IPS-18c (cell line): ENCODE measurements at regions not wholly inside any gene's neighbourhood (a gene's known extent, or its start where the extent isn't known, plus 50 kb on each side); places are given as distances from the start of the nearest gene placed in this dataset.

Source experiments
- H3K4me3 ChIP-seq: 2 replicates; pipeline ENCODE4 v1.7.0; 2013; ENCODE audit warnings: low read depth, mild to moderate bottlenecking, low read length, moderate library complexity; ENCODE audit not compliant: insufficient read depth
- H3K9me3 ChIP-seq: one replicate; pipeline ENCODE4 v1.6.1; 2013; ENCODE audit warnings: mild to moderate bottlenecking, low read length, moderate library complexity; ENCODE audit not compliant: control insufficient read depth, insufficient read depth

DNA sequence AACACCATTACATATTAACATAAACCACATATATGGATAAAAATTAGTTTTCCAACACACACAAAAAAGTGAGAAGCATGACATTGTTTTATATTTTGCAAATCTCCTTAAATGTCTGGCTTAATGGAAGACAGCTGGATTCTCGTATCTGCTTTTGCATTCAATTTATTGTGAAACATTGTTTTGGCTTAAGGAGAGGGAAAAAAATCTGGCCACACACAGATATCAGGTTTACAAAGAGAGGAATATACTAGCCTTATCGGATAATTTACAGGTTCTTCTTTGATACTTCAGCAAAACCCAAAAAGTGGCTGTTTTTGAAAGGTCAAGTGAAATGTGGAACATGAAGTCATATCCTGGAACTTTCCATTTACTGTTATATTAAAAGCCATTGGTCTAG is 523.5 kb upstream of the ARGLU1 start:
- Histone ChIP-seq H3K4me3 (no peak overlapping the region), H3K9me3 (no peaks in the 10 kb centered on the region)

DNA sequence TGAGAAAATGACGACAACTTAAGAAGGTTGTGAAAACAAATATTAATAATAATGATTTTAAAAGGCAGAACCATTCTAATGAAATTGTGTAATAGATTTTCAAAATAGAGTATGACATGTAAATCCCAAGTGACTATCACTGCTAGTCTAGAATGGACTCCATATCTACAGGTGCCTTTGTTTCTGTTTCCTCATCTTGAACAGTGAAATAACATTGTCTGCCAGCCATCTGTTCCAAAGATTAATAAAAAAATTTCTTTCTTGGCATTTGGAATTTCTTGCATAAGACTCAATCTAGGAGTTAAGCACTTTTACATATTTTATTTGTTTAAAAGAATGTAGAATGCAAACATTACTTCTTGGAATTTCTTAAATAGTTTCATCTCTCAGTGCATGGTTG is 520.1 kb upstream of the ARGLU1 start:
- Histone ChIP-seq H3K4me3 (no peak overlapping the region), H3K9me3 (no peaks in the 10 kb centered on the region)

DNA sequence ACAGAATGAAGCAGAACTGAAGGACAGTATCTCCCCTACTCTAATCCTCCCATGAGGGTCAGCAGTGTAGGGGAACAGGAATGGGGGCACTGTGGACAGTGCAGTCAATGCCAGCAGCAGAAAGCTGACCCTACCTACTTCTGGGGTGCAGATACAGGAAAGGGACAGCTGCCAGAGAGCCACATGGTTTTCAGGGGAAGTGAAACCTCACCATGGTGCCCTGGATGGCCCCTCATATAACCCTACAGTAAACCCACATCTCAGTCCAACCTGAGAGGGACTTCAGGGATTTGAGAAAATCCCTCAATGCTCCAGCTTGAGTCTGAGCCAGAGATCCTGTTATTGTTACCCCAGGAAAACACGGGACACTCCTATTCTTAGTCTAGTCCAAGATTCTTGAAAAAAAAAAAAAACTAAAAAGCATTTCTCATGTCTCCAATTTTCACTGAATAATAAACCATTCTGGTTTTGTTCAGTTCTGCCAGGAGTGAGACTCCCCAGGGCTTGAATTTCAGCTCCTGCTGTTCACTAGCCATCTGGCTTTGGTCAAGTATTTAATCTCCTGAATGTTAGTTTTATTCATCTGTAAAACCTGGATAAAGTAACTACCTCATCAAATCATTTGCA is 511.6 kb upstream of the ARGLU1 start:
- H3K9me3 ChIP-seq, result no peaks in the 10 kb centered on the region
- H3K4me3 ChIP-seq, result no peak overlapping the region

DNA sequence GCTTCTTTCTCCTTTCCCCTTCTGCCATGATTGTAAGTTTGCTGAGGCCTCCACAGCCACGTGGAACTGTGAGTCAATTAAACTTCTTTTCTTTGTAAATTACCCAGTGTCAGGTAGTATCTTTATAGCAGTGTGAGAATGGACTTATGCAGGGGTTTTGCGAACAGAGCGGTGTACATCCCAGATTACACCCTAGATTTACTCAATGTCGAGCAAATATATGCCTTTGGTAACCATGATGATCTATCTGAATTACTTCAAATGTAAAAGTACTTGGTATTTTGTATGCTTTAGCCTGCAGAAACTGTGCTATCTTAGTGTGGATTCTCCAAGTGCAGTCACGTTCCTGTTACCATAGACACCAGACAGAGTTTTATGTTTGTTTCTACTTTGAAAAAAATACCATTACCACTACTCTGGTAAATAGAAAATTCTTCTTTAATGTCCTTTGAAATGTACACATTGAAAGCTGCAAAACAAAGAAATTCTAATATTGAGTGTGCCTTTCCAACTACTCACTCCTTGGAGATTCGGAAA is 510.4 kb upstream of the ARGLU1 start:
- Histone ChIP-seq H3K9me3 (no peaks in the 10 kb centered on the region), H3K4me3 (no peak overlapping the region)

DNA sequence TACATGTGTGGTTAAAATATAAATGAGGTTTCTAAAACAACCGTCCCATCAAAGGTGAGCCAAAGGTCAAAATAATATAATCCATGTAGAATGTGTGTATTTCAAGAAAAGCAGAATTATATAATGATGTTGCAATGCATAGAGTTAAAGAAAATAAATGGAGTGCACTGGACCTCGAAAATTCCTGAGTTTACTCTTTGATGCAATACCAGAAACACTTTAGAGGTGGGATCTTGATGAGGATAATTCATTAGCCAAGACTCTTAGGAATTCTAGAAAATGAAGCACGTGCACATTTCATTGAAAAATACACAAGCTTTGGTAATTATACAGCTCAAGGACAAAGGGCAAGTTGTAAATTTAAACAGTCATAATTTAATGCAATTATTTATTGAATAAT is 508.9 kb upstream of the ARGLU1 start:
- Histone ChIP-seq H3K9me3 (no peaks in the 10 kb centered on the region), H3K4me3 (no peak overlapping the region)

DNA sequence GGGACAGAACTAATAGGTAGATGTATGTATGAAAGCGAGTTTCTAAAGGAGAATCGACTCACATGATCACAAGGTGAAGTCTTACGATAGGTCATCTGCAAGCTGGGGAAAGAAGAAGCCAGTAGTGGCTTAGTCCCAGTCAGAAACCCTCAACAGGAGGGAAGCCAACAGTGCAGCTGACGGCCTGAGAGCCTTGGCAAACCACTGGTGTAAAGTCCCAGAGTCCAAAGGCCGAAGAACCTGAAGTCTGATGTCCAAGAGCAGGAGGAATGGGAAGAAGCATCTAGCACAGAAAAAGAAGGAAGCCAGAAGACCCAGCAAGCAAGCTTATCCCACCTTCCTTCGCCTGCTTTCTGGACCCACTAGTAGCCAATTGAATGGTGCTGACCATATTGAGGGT is 507.6 kb upstream of the ARGLU1 start:
- H3K4me3 ChIP-seq, result no peak overlapping the region
- no peaks in the 10 kb centered on the region for H3K9me3 ChIP-seq

DNA sequence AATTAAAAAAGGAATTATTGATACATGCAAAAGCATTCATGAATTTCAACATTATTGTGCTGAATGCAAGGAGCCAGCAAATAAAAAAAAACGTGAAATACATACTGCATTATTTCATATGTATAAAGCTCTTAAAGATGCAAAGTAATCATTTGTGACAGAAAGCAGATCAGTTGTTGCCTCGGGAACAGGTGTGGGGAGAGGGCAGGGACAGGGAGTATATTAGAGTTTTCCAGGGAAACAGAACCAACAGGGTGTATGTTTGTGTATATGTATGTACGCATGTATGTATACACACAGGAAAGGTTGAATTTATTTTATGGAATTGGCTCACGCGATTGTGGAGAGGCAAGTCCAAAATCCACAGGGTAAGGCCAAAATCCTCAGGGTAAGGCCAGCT is 502.9 kb upstream of the ARGLU1 start:
- no peak overlapping the region for H3K4me3 ChIP-seq
- no peaks in the 10 kb centered on the region for H3K9me3 ChIP-seq

DNA sequence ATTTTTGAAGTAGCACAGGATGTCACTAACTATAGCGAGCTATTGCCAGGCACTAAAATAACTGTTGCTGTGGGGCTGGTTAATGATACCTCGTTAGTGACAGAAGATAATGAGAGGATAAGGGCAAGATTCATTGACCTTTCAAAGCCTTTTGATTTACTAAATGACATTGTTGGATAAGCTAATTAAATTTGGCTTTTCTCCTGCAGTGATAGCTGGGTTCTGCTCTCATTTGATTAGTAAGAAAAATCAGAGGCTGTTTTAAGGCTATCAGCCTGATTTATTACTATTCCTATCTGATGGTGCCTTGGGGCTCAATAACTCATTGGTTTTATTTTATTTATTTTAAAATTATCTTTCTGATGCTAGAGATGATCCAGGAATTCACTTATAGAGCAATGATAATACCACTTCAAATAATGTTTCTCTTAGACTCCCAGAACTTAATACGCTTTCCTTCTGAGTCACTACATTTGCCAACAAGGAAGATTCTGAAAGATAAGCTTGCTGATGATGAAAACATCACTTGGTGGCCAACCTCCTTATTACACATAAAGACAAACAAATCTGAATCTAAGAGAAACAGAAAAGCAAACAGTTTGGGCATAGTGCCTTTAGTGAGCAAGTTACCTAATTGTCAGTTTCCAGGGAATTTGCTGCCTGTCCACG is 501.3 kb upstream of the ARGLU1 start:
- Histone ChIP-seq H3K9me3 (no peaks in the 10 kb centered on the region), H3K4me3 (no peak overlapping the region)

DNA sequence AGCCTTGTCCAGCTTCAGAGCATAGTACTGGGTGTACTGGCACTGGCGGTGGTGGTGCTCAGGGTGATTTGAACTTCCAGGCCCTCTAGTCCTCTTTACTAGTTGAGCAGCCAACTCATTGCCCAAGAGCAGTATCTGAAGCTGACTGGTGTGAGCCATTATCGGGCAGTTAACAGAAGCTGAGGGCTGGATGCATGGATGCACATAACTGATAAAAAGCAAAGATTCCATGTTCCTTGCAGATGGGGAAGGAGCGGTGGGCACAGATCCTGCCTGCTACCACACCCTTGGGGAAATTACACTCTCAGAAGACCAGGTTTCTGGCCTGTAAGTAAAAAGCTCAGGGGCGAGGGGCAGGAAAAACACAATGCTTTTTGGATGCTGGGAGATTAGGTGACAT is 499.4 kb upstream of the ARGLU1 start:
- no peak overlapping the region for H3K4me3 ChIP-seq
- no peaks in the 10 kb centered on the region for H3K9me3 ChIP-seq

DNA sequence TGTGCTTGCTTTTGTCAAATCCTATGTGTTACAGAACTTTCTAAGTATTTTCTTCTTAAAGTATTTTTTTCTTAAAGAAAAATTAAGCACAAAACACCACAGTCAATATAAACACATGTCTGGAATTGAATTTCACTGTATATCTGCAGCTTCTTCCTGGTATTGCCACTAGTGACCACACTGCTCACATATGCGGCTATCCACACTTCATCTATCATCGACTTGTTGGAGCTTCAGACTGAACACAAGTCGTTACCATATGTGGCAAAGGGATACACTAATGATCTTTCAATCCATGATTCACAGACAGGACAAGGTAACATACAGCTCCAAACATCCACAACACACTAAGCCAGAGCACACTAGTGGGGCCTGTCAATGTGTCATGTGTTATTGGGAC is 498.4 kb upstream of the ARGLU1 start:
- Histone ChIP-seq H3K9me3 (no peaks in the 10 kb centered on the region), H3K4me3 (no peak overlapping the region)

DNA sequence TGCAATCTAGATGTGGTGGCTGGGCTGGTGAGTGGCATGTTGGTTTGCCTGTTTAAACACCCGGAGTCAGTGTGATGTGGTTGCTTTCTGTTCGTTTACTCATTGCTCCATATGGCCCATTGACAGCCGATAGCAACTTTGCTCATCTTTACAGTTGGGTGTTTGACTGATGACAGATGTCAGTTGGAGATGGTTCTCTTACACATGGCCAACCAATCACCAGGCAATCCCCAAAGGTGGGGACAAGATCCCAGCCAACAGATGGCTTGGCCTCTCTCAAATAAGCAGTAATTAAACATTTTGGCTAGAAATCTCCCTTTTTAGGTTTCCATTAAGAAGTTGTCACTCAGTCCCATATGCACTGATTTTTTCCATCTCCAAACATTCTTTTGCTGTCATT is 497.1 kb upstream of the ARGLU1 start:
- no peaks in the 10 kb centered on the region for H3K9me3 ChIP-seq
- no peak overlapping the region for H3K4me3 ChIP-seq

DNA sequence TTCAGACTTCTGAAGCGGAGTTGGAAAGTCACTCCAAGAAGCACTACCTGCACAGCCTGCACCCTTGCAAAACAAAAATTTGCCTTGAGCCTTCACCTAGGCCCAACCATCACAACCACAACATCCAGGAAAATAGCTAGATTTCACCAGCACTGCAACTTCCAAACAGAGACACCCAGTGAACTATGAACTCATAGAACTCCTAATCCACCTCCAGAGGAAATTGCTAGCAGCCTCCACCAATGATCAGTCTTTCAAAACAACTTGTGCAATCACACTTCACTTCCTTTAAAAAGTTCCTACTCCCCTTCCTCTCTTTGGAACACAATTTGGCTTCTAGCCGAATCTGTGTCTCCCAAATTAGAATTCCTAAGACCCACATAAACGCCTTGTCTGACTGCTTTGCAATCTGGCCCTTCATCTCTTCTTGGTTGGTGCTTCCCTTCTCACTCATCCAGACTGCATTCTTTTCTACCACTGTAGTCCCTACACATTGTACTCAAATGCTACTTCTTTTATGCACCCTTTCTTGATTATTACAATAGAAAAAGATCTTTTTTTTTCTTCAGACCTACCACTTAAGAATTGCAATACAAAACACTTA is 489.2 kb upstream of the ARGLU1 start:
- Histone ChIP-seq H3K4me3 (no peak overlapping the region), H3K9me3 (no peaks in the 10 kb centered on the region)

DNA sequence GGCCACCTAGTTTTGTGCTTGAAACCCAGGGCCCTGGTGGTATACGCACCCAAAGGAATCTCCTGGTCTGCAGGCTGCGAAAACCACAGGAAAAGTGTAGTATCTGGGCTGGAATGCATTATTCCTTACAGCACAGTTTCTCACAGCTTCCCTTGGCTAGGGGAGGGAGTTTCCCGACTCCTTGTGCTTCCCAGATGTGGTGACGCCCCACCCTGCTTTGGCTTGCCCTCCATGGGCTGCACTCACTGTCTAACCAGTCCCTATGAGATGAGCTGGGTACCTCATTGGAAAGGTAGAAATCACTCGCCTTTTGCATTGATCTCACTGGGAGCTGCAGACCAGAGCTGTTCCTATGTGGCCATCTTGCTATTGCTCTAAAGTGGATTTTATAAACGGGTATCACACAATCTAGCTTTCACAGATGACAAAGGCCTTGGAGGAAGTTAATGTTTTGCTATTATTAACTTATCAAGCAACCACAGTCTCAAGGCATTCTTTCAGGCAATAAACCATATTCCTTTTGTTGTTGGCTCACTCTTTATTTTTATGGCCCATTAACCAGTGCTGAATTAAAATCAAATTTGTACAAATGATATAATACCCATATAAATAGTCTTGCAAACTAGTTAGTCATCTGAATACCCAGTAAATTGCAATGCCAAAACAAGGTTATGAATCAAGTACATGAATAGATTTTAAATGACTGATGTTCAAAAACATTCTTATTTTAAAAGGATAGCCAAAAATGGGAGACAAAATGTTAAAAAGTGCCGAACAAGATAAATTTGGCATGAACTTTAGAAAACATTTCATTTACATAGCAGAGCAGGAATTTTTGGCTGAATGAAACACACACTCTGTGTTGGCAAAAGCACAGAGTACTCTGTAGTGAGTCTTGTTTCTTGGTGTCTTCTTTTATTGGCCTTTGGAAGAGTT is 475.4 kb upstream of the ARGLU1 start:
- Histone ChIP-seq H3K4me3 (no peak overlapping the region), H3K9me3 (peaks cover 4% of the 10 kb centered on the region)

DNA sequence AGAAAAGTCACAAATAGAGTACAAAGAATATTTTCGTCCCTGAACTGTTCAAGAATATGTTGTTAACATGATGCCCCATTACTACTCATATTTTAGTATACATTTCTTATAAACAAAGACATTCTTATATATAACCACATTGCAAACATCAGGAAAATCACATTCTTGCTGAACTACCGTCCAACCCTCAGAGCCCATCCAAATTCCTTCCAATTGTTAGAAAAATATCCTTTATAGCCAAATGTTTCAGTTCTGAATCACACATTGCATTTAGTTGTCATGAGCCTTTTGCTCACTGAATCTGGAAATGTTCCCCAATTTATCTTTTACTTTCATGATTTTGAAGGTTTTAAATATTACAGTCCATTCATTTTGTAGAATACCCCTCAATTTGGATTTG is 467.8 kb upstream of the ARGLU1 start:
- H3K9me3 ChIP-seq, result no peaks in the 10 kb centered on the region

DNA sequence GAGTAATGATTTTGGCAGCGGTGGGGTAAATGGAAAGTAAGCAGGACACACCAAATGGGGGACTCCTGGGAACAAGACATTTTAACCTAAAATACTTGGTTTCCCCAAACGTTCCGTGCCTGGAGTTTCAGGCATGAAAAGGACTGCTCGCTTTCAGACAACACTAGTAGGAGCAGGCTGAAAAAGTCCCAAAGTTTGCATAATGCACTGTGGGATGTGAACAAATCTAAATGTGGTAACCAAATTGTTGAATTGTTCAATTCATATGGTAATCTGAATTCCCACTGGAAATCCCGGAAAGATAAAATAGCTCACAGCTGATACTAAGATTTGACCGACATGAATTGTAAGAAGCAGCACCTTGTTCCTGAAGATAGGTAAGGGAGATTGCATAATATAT is 467.2 kb upstream of the ARGLU1 start:
- no peak overlapping the region for H3K4me3 ChIP-seq
- H3K9me3 ChIP-seq, result no peaks in the 10 kb centered on the region

More for the DNA sequence above, 467.8 kb upstream of the ARGLU1 start:
- no peak overlapping the region for H3K4me3 ChIP-seq

DNA sequence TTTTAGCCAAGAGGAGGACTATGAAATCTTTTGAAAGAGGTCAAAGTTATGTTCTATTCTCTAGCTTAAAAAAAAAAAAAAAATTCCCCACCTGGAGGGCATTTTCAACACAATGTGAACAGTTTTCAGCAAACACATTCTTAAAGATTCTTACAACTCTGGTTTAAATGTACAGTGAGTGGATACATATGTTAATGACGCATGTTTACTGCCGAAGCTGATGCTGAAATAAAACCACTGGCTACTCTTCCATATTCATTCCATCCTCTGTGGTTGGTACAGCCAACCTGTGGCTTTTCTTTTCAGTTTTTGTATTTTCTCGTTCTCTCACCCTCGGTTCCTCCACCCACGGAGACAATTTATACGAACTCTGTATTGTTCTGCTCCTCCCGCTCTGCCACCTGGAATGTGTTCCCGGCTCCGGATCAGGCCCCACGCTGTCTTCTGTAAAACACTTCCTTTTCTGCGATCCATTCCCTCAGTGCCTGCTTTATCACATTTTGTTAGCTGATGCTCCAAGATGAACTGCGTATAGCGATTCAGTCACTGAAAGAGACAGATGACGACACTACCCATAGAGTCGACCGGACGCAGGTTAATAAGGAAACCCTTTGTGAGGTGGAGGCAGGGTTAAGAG is 466.4 kb upstream of the ARGLU1 start:
- no peak overlapping the region for H3K4me3 ChIP-seq
- no peaks in the 10 kb centered on the region for H3K9me3 ChIP-seq

DNA sequence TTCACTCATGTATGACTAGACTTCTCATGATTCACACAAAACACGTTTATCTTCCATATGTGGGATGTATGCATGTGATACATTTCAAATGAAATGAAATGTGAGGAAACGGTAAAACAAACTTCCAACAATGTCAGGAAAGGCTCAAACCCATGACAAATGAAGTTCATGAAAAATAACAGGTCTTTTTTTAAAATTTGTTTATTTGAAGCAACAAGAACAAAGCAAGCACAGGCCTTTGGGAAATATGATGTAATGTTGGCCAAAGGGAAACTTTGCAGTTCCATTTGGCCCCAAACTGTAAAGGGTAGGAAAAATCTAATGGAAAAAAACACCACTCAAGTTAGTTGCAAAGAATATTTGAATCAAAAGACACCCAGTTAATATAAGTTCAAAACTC is 463.8 kb upstream of the ARGLU1 start:
- Histone ChIP-seq H3K4me3 (no peak overlapping the region), H3K9me3 (no peaks in the 10 kb centered on the region)
